ENCODE measurements at regions not wholly inside any gene's neighbourhood (a gene's known extent, or its start where the extent isn't known, plus 50 kb on each side); places are given as distances from the start of the nearest gene placed in this dataset.

DNA sequence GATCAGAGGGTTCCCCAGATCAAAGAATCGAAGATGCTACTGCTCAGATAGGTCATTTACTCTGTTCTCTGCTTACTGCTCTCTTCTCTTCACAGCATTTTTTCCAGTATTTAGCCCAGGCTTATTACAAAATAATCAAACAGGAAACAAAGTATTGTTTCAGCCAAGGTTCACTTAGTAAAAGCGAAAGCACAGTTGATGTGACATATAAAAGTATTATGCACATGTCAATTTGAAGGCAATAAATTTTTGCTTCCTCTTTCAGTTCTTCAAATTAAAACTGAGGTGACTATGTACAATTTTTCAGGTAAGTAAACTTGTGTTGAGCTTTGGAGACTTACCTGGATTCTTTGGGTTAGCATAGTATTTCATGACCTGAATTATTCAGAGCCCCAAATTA, 262.8 kb upstream of the CHST9 start:
- no peak overlapping the region for H3K4me3 ChIP-seq (ENCODE audit: low read length)
- no peak overlapping the region for H3K27ac ChIP-seq (ENCODE audit: low read length)
- H3K36me3 ChIP-seq (ENCODE audit: insufficient read depth, low read depth, low read length), result no peaks in the 10 kb centered on the region
- no peak overlapping the region for H3K9ac ChIP-seq (ENCODE audit: low read depth, low read length)
- no peaks in the 10 kb centered on the region for H3K27me3 ChIP-seq (ENCODE audit: insufficient read depth, low read length)
- H3K4me1 ChIP-seq (ENCODE audit: insufficient read depth, low read length), result no peaks in the 10 kb centered on the region
- H3K9me3 ChIP-seq (ENCODE audit: insufficient read depth, low read depth, low read length), result no peaks in the 10 kb centered on the region

DNA sequence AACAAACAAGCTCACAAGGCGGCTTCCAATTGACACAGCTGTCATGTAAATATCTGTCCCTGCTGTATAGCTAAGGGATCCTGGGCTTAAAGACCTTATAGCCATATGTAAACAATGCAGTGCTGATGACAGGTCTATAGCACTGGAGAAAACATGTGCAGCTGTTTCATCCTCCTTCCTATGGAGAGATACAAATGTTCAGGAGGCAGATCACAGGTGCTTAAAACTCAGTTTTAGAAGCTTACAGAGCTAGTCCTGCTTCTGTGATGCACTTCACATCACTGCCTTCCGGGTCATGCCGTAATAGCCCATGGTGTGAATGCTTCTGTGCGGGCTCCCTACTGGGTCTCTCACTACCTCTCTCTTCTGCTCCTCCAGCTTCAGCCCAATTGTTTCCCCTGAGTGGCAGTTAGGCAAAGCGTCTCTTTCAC, 262.4 kb upstream of the CHST9 start:
- H3K27ac ChIP-seq (ENCODE audit: low read length), result no peak overlapping the region
- H3K4me1 ChIP-seq (ENCODE audit: insufficient read depth, low read length), result no peaks in the 10 kb centered on the region
- no peaks in the 10 kb centered on the region for H3K27me3 ChIP-seq (ENCODE audit: insufficient read depth, low read length)
- H3K9me3 ChIP-seq (ENCODE audit: insufficient read depth, low read depth, low read length), result no peaks in the 10 kb centered on the region
- H3K9ac ChIP-seq (ENCODE audit: low read depth, low read length), result no peak overlapping the region
- H3K4me3 ChIP-seq (ENCODE audit: low read length), result no peak overlapping the region
- no peaks in the 10 kb centered on the region for H3K36me3 ChIP-seq (ENCODE audit: insufficient read depth, low read depth, low read length)

DNA sequence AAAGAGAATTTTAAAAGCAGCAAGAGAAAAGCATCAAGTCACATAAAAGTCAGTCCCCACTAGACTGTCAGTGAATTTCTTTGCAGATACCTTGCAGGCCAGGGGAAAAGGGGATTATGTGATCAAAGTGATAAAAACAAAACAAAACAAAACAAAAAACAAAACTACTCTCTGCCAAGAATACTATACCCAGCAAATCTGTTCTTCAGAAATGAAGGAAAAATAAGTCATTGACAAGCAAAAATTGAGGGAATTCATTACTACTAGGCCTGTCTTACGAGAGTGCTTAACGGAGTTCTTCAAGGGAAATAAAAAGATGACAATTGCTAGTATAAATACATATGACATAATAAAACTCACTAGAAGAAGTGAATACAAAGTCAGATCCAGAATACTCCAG, 245.5 kb upstream of the CHST9 start:
- Histone ChIP-seq H3K27ac (ENCODE audit: low read length) (no peak overlapping the region), H3K9ac (ENCODE audit: low read depth, low read length) (no peak overlapping the region), H3K4me3 (ENCODE audit: low read length) (no peak overlapping the region), H3K27me3 (ENCODE audit: insufficient read depth, low read length) (no peaks in the 10 kb centered on the region), H3K4me1 (ENCODE audit: insufficient read depth, low read length) (no peaks in the 10 kb centered on the region), H3K36me3 (ENCODE audit: insufficient read depth, low read depth, low read length) (no peaks in the 10 kb centered on the region), H3K9me3 (ENCODE audit: insufficient read depth, low read depth, low read length) (no peaks in the 10 kb centered on the region)

DNA sequence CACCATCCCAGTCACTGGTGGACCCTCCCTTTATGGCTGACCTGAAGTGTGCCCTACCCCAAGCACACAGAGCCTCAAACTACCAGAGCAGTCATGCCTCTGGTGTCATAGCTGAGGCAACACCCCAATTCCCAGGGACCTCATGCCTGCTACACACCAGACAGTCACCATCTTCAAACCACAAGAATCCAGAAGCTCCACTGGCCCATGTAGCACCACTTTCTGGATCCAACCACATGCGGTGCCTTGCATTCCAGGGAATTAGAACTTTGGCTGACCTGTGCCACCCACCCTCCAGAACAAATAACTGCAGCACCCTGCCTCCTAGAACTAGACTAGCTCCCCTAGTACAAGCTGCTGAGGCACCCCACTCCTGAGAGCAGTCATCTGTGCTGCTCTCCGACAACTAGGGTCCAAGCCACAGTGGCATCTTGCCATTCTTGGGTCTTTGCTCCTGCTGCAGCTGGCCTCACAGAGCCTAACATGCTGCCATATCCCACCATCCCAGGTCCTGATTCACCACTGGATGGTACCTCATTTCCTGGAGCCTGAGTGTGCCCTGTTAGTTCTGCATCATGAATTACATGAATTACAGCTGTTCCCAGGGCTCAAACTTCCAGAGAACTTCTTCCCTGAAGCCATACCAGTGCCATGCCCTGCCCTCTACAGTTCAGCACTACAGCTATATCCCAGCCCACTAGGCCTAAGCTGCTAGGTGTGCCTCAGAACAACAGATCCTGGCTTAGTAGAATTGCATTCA, 243.8 kb upstream of the CHST9 start:
- no peaks in the 10 kb centered on the region for H3K36me3 ChIP-seq (ENCODE audit: insufficient read depth, low read depth, low read length)
- H3K4me1 ChIP-seq (ENCODE audit: insufficient read depth, low read length), result no peaks in the 10 kb centered on the region
- no peaks in the 10 kb centered on the region for H3K27me3 ChIP-seq (ENCODE audit: insufficient read depth, low read length)
- H3K27ac ChIP-seq (ENCODE audit: low read length), result no peak overlapping the region
- no peaks in the 10 kb centered on the region for H3K9me3 ChIP-seq (ENCODE audit: insufficient read depth, low read depth, low read length)
- H3K4me3 ChIP-seq (ENCODE audit: low read length), result no peak overlapping the region
- no peak overlapping the region for H3K9ac ChIP-seq (ENCODE audit: low read depth, low read length)

DNA sequence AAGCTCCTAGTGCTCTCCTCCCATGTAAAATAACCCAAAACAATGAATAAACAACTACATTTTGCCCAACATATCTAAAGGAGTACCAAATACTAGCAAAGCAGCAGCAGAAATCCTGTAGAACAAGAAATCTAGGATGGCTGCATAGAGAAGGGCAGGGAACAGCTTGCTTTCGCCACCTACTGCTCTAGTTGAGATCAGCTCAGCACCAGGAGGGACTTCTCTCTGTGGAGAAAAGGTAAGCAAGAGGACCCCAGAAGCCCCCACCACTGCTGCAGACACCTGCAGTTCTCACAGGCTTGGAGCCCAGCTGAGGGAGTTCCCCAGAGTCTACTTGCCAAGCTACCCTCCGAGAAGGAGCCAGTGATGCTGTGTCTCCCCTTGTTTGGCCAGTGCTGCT, 243.0 kb upstream of the CHST9 start:
- H3K36me3 ChIP-seq (ENCODE audit: insufficient read depth, low read depth, low read length), result no peaks in the 10 kb centered on the region
- no peak overlapping the region for H3K4me3 ChIP-seq (ENCODE audit: low read length)
- H3K9me3 ChIP-seq (ENCODE audit: insufficient read depth, low read depth, low read length), result no peaks in the 10 kb centered on the region
- H3K27ac ChIP-seq (ENCODE audit: low read length), result no peak overlapping the region
- H3K4me1 ChIP-seq (ENCODE audit: insufficient read depth, low read length), result no peaks in the 10 kb centered on the region
- no peak overlapping the region for H3K9ac ChIP-seq (ENCODE audit: low read depth, low read length)
- no peaks in the 10 kb centered on the region for H3K27me3 ChIP-seq (ENCODE audit: insufficient read depth, low read length)

DNA sequence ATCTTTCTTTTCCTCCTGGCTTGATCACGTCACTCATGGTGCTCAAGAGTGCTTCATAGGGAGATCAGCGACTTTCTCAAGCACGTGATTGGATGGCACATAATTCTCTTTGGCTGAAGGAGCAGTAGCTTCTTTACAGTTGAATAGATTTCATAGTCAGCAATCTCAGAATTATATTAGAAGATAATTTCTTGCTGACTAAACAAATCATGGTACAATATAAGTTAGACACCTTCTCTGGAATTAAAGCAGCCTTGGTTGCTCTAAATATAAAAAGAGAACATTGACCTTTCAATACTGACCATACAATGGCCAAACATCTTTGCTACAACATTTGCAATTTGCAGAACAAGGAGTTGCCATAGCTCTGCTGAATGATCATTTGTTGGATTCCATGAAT, 238.5 kb upstream of the CHST9 start:
- H3K27ac ChIP-seq (ENCODE audit: low read length), result no peak overlapping the region
- H3K9me3 ChIP-seq (ENCODE audit: insufficient read depth, low read depth, low read length), result no peaks in the 10 kb centered on the region
- H3K9ac ChIP-seq (ENCODE audit: low read depth, low read length), result no peak overlapping the region
- no peaks in the 10 kb centered on the region for H3K36me3 ChIP-seq (ENCODE audit: insufficient read depth, low read depth, low read length)
- H3K4me1 ChIP-seq (ENCODE audit: insufficient read depth, low read length), result no peaks in the 10 kb centered on the region
- H3K4me3 ChIP-seq (ENCODE audit: low read length), result no peak overlapping the region
- no peaks in the 10 kb centered on the region for H3K27me3 ChIP-seq (ENCODE audit: insufficient read depth, low read length)

DNA sequence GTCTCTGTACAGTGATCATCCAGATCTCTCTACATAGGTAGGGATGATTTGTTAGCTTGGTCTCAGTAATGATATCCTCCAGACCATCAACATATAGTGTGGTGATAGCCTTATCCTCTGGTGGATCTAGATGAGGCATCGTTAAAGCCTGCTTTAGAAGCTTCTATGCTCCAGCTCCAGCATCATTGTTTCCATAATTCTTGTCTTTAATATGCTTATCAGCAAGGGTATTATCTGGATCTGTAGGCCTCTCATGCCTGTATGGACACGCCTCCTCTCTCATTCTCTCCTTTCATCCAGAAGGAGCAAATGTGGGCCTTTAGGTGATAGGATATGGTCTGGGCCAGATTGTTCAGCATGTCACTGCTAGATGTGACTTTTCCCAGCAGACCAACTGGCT, 234.5 kb upstream of the CHST9 start:
- H3K27ac ChIP-seq (ENCODE audit: low read length), result no peak overlapping the region
- H3K9ac ChIP-seq (ENCODE audit: low read depth, low read length), result no peak overlapping the region
- no peaks in the 10 kb centered on the region for H3K27me3 ChIP-seq (ENCODE audit: insufficient read depth, low read length)
- H3K4me1 ChIP-seq (ENCODE audit: insufficient read depth, low read length), result peaks cover 2% of the 10 kb centered on the region; the same call in 1 of the 2 replicates
- no peaks in the 10 kb centered on the region for H3K9me3 ChIP-seq (ENCODE audit: insufficient read depth, low read depth, low read length)
- no peak overlapping the region for H3K4me3 ChIP-seq (ENCODE audit: low read length)
- no peaks in the 10 kb centered on the region for H3K36me3 ChIP-seq (ENCODE audit: insufficient read depth, low read depth, low read length)

DNA sequence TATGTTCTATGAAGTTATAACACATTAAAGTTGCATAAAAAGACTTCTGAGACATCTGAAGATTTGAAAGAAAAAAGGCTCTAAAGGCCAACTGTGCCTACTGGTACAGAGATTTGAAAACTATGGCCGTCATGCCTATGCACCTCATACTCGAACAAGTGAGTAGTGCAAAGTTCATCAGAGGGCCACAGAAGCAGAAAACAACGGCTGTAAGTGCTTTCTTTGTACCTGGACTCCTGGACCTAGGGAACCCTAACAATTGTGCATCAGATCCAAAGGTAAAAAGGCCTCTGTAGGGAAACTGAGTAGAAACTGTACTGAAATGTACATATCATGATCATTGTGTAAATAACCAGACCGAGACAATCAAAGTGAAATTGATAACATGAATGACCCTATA, 230.4 kb upstream of the CHST9 start:
- no peaks in the 10 kb centered on the region for H3K27me3 ChIP-seq (ENCODE audit: insufficient read depth, low read length)
- no peaks in the 10 kb centered on the region for H3K9me3 ChIP-seq (ENCODE audit: insufficient read depth, low read depth, low read length)
- no peak overlapping the region for H3K9ac ChIP-seq (ENCODE audit: low read depth, low read length)

DNA sequence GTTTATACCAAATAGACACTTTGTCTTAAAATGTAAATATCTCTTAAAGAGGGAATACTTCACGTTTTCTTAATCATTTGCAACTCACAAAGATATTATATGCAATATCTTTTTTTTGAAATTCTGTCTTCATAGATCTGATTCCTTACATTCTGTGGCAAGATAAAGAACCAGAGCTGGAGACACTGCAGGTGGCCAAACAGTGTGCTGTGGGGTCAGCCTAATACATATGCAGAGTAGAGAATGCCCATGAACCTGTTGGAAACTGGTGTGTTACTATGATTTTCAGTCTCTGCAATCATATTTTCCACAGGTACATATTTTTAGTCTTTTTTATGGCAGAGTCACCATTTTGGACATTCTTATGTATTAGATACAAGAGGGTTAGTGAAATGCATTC, 229.6 kb upstream of the CHST9 start:
- H3K9ac ChIP-seq (ENCODE audit: low read depth, low read length), result no peak overlapping the region
- H3K9me3 ChIP-seq (ENCODE audit: insufficient read depth, low read depth, low read length), result no peaks in the 10 kb centered on the region
- H3K4me1 ChIP-seq (ENCODE audit: insufficient read depth, low read length), result peaks cover 16% of the 10 kb centered on the region; the same call in 1 of the 2 replicates
- H3K27ac ChIP-seq (ENCODE audit: low read length), result no peak overlapping the region
- no peak overlapping the region for H3K4me3 ChIP-seq (ENCODE audit: low read length)
- no peaks in the 10 kb centered on the region for H3K27me3 ChIP-seq (ENCODE audit: insufficient read depth, low read length)
- H3K36me3 ChIP-seq (ENCODE audit: insufficient read depth, low read depth, low read length), result no peaks in the 10 kb centered on the region

More for the DNA sequence above, 230.4 kb upstream of the CHST9 start:
- Histone ChIP-seq H3K4me3 (ENCODE audit: low read length) (no peak overlapping the region), H3K36me3 (ENCODE audit: insufficient read depth, low read depth, low read length) (no peaks in the 10 kb centered on the region), H3K27ac (ENCODE audit: low read length) (no peak overlapping the region), H3K4me1 (ENCODE audit: insufficient read depth, low read length) (peaks cover 16% of the 10 kb centered on the region; the same call in 1 of the 2 replicates)

DNA sequence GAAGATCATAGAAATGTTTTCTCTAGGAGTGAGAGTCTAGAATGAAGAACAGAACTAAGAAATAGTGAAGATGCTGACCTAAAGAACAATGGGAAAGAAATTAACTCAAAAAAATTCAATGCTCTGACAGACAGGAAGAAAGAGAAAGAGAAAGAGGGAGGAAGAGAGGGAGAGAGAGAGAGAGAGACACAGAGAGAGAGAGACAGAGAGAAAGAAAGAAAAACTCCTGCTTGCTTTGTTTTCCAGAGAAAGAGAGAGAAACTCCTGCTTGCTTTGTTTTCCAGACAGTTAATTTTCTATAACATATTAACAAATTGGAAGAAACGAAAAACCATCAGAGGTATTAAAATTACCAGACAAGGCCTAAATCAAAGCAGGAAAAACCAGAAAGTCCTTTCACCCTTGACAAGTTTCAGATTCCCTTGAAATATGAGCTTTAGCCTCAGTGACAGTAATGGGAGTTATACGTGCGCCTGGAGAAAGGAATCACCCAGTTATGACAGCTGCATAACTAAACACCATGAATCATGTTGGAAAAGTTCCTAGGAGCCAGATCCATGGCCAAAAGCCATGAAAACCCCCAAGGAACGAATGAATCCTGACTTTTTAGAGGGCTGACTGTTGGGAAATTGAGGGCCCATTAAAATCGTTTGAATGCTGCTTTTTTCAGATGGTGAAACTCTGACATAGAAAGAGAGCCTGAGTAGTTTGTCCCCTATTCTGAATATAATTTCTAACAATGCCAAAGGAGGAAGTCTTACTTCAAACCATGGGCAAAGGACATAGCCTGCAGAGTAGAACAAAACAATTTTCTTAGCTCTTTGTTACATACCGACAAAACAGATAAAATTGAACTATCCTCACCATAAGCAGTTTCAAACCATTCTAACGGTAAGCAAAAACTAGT, 228.6 kb upstream of the CHST9 start:
- no peaks in the 10 kb centered on the region for H3K27me3 ChIP-seq (ENCODE audit: insufficient read depth, low read length)
- 0 out of 2 replicates have a peak overlapping the region, but pooled peaks have one; percentile 4 for H3K9ac ChIP-seq (ENCODE audit: low read depth, low read length)
- no peaks in the 10 kb centered on the region for H3K9me3 ChIP-seq (ENCODE audit: insufficient read depth, low read depth, low read length)
- peaks cover 16% of the 10 kb centered on the region; the same call in 1 of the 2 replicates for H3K4me1 ChIP-seq (ENCODE audit: insufficient read depth, low read length)
- H3K36me3 ChIP-seq (ENCODE audit: insufficient read depth, low read depth, low read length), result no peaks in the 10 kb centered on the region
- H3K4me3 ChIP-seq (ENCODE audit: low read length), result no peak overlapping the region
- no peak overlapping the region for H3K27ac ChIP-seq (ENCODE audit: low read length)

DNA sequence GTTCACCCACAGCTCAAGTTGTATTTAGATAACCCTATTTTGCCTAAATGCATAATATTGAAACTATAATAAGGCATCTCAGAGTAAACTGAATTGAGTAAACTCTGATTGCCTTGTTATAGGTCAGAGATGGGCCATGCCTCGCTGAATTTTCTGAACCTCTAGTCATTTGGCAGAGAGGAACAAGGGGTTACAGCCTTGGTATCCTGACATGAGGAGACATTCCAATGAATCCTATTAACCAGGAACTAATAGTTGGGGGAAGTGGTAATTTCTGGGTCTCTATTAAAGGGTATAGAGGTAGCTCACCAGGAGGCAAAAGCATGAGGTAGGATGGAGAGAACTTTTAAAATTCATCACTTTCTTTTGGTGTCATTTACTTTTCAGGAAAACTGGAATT, 227.4 kb upstream of the CHST9 start:
- peaks cover 16% of the 10 kb centered on the region; the same call in 1 of the 2 replicates for H3K4me1 ChIP-seq (ENCODE audit: insufficient read depth, low read length)
- no peaks in the 10 kb centered on the region for H3K36me3 ChIP-seq (ENCODE audit: insufficient read depth, low read depth, low read length)
- no peaks in the 10 kb centered on the region for H3K27me3 ChIP-seq (ENCODE audit: insufficient read depth, low read length)
- no peak overlapping the region for H3K27ac ChIP-seq (ENCODE audit: low read length)
- H3K9ac ChIP-seq (ENCODE audit: low read depth, low read length), result no peak overlapping the region
- H3K4me3 ChIP-seq (ENCODE audit: low read length), result no peak overlapping the region
- no peaks in the 10 kb centered on the region for H3K9me3 ChIP-seq (ENCODE audit: insufficient read depth, low read depth, low read length)

DNA sequence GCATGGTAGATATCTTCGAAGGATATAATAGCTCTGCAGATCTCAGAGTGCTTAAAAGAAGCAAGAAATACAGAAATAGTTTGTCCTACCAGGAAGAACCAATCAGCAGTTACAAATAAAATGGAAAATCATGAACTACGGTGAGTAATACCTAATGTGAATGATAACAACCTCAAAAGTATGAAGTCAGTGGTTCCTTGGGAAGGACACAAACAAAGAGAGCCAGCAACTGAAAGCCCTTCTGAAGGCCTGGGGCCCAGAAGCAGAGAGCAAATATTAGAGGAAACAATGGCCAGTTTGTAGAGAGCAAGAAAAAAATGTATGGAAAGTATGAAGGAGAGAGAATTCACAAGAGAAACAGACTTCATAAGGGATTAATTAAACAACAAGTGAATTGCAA, 226.8 kb upstream of the CHST9 start:
- Histone ChIP-seq H3K9ac (ENCODE audit: low read depth, low read length) (no peak overlapping the region), H3K27ac (ENCODE audit: low read length) (no peak overlapping the region), H3K4me1 (ENCODE audit: insufficient read depth, low read length) (peaks cover 16% of the 10 kb centered on the region; the same call in 1 of the 2 replicates), H3K9me3 (ENCODE audit: insufficient read depth, low read depth, low read length) (no peaks in the 10 kb centered on the region), H3K4me3 (ENCODE audit: low read length) (no peak overlapping the region), H3K27me3 (ENCODE audit: insufficient read depth, low read length) (no peaks in the 10 kb centered on the region), H3K36me3 (ENCODE audit: insufficient read depth, low read depth, low read length) (no peaks in the 10 kb centered on the region)

Data from iPS-20b (cell line).